A673 (cell line): ENCODE measurements at regions not wholly inside any gene's neighbourhood (a gene's known extent, or its start where the extent isn't known, plus 50 kb on each side); places are given as distances from the start of the nearest gene placed in this dataset.

Experiments used
- CTCF ChIP-seq: fragments of 300-800, 200-600 bp; sonication (generic); conservative IDR thresholded peaks from 2 replicates; pipeline ENCODE4 v1.5.1; 2017; ENCODE audit warnings: low read depth, mild to moderate bottlenecking, antibody characterized with exemption, low read length, moderate library complexity, mixed read lengths
- EZH2 ChIP-seq: fragments of 200-600 bp; sonication (generic); IDR thresholded peaks from 2 replicates; pipeline ENCODE4 v1.6.1; 2017; ENCODE audit warnings: borderline replicate concordance, low read depth, mild to moderate bottlenecking, mixed read lengths, antibody characterized with exemption, low read length; ENCODE audit not compliant: poor library complexity, severe bottlenecking

DNA sequence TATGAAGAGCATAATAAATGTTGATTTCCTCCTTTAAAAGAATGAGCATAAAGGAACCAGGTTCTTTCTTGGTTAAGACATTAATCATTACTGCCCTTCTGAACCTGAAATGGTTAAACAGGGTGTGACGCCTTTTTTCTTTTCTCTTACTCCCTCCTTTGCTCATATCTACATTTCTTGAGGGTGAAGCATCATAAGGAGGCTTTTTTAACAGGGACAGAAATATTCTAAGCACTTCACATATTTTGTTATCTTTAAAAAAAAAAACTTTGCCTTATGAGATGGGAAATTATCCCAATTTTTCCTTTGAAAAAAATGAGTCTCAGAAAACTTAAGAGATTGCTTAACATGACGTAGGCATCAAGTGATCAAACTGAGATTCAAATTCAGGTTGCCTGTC is 1036.3 kb upstream of the TENM4 start:
- TF ChIP-seq CTCF = no peak
- TF ChIP-seq EZH2 = no peak
